Endothelial cell of hepatic sinusoid (primary cell): ENCODE measurements at regions not wholly inside any gene's neighbourhood (a gene's known extent, or its start where the extent isn't known, plus 50 kb on each side); places are given as distances from the start of the nearest gene placed in this dataset.

Experiments used
- in situ Hi-C: cut with HindIII; loops from 2 replicates; pipeline ENCODE4 v1.10.0; 2017; ENCODE audit warnings: low sequenced_read_pairs

DNA sequence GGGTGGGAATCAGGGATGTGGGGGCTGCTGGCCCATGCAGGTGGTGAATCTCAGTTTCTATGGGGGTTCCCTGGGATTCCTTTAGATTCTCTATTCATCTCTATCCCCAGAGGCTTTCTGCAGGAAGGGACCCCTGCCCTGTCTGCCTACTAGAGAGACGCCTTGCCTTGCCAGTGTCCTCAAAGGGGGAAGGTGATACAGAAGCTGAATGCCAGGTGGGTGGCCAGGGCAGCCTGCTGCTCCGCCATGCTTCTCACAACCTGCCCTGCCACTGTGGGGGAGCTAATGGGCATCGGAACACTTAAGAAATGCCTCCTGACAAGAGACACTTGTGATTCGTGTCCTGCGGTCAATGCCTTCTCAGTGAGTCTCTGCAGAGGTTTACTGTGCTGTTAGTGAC, 368.4 kb downstream of the EN1 start:
- in situ Hi-C loops = no loop called here

DNA sequence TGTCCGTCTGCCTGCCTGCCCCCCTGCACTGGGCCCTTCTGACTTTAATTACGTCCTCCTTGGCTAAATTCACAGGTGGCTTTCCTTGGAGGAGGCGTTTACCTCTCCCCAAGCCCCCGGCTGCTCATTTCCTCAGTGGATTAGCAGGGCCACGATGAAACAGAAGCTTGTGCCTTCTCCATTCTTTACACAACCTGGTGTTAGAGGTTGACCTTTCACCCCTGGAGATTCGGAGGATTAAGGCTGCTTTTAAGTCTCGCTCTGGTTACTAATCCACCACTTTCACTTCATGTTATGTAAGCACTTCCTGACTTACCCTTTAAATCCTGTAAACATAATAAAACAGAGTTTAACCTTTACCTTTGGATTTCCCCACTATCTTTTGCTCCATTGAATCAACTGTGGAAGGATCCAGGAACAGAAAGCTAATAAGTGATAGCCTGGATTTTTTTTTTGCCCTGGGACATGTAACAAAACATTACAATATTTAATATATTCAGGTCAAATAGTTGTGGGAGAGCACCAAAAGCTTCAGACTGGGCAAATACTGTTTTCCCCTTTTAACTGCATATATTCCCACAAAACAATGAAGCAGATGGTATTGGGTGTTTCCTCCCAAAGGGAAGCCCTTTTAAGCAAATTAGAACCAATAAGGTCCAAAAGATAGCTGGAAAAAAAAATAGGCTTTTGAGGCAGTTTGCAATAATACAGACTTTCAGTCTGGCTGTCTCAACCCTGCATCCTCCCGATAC, 370.2 kb downstream of the EN1 start:
- in situ Hi-C loops = no loop called here

GRCh38 chr2:118475622-118476205, 371.7 kb downstream of the EN1 start:
- in situ Hi-C loops = no loop called here

- in situ Hi-C loops = no loop called here
Observed at GRCh38 chr2:118474541-118474920, 372.9 kb downstream of the EN1 start.

DNA sequence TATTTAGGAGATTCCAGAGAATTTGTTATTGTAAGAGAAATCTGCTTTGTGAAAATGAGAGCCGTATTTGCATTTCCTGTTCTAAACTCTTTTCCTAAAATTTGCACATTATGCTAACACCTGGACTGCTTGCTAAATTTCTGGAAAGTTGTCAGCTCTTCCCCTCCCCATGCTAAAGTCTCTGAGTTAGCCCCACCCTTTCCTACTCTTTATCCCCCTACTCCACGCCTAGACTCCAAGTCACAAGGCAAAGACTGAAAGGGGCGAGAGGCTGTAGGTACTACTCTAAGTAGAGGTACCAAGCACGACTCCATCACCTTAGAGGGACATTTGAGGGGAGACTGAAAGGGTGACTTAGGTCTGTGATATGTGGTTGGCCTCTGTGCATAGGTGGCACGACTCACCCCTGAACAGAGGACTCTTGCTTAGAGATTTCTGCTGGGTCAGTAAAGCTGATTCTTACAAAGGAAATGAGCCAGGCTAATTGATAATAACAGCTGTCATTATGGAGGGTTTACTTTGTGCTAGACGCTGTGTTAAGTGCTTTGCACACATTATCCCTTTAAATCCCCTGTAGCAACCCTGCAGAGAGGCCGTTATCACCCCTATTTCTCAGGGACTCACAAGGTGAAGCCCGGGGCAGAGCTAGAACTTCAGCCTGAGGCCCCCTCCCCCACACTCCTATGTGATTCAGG, 373.5 kb downstream of the EN1 start:
- in situ Hi-C loops = no loop called here

- in situ Hi-C loops = no loop called here
Observed at GRCh38 chr2:118473241-118473640, 374.2 kb downstream of the EN1 start.

GRCh38 chr2:118470297-118470696, 377.2 kb downstream of the EN1 start:
- in situ Hi-C loops = no loop called here

DNA sequence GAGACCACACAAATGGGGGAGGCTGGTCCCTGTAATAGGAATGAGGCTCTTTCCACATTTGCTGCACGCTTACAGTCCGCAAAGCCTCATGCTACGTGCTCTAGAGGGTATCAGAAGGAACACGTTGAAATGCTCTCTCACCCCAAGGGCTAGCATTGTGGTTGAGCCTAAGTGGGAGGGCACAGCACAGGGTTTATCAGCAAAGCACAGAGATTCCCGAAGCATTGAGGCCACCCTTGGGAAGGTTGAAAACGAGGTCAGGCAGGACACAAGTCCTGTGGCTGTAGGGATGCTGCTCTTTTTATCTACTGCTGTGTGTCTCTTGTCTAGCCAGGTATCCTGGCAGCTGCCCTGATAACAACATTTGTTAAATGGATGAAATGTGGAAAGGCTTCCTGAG, 378.3 kb downstream of the EN1 start:
- in situ Hi-C loops = no loop called here

- in situ Hi-C loops = no loop called here
Observed at GRCh38 chr2:118464546-118465265, 376.4 kb downstream of the INSIG2 start.

DNA sequence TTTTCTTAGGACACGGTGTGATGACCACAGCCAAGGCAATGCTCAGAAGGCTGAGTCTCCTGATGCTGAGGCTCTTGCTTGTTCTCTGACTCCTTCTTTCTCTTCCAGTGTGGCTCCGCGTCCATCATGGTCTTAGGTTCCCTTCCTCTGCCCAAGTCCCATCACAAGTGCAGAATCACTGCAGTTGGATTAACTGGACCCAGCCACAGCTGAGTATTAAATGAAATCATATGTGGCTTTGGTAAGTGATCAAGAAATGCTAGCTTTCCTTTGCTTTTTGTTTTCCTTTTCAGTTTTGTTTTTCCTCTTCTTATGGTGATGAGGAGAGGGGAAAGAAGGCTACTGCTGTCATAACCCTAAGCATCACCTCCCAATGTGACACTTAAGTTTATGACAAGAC, 375.8 kb downstream of the INSIG2 start:
- in situ Hi-C loops = no loop called here

GRCh38 chr2:118460425-118460824, 372.2 kb downstream of the INSIG2 start:
- in situ Hi-C loops = no loop called here

GRCh38 chr2:118459426-118459825, 371.2 kb downstream of the INSIG2 start:
- in situ Hi-C loops = no loop called here

DNA sequence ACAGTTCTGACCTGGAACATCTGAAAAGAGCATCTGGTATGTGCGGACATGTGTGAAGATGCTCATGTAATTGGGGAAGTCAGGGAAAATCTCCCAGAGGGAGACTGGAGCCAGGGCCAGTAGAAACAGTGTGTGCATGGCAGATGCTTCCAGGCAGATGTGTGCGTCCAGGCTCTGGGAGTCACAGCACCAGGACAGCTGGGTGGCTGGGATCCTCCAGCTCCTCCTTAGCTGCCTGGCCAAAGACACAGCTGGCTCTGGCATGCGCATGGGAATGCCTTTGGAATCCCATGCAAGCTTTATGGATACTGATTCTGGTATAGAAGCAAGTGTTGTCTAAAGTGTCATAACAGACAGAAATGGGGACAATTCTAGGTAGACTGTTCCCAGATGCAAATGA, 369.7 kb downstream of the INSIG2 start:
- in situ Hi-C loops = no loop called here

DNA sequence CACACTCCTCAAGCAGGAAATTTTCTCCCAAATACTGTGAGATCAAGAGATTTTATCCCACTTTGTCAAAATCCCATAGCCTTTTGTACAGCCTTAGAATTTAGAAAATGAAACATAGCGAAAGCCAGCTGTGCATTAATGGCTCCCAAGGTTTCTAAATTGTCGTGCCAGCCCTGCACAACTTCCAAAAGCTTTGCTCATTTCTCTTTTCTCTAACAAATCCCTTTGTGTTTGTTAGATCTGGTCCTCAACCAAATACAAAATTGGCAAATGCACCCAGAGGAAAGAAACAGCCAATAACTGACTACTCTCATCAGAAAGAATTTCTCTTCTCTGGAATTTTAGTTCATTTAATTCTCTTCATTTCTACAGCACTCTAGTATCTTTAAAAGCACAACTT, 361.1 kb downstream of the INSIG2 start:
- in situ Hi-C loops = no loop called here

DNA sequence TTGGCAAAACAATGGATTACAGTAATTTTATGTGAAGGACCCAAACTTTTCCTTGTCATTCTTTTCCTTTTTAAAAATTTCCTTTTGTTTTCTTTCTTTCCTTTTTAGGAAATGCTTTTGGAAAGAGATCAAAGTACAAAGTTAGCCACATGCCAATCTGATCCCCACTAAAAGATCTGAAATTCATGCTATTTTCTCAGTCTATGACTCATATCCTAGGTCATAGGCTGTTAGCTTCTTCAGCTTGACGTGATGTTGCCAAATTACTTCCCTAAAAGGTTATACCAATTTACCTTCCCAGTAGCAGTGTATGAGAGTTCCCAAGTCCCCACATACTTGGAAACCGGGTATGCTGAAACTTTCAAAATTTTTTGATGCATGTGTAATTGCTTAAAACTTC, 355.3 kb downstream of the INSIG2 start:
- in situ Hi-C loops = no loop called here

DNA sequence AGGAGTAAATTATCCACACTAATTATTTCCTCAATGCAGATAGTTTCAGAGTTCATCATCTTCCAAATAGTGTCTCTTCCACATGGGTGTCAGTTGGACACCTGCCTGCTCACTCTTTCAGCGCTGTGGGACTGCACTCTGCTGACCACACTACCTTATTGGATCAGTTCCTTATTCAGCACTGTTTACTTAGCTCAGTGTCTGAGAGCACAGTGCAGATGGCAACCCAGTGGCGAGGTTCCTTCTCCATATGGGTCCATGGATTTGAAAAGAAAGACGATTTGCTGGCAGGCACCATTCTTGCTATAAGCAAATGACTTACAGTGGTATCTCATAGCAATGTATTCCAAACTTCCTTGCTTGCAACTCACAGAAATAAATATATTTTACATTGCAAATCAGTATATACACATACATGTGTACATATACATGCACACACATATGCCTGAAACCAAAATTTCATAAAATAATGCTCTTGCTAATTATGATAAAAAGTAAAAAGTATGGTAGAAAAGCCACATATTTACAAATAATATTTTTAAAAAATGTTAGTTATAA, 354.8 kb downstream of the INSIG2 start:
- in situ Hi-C loops = no loop called here

DNA sequence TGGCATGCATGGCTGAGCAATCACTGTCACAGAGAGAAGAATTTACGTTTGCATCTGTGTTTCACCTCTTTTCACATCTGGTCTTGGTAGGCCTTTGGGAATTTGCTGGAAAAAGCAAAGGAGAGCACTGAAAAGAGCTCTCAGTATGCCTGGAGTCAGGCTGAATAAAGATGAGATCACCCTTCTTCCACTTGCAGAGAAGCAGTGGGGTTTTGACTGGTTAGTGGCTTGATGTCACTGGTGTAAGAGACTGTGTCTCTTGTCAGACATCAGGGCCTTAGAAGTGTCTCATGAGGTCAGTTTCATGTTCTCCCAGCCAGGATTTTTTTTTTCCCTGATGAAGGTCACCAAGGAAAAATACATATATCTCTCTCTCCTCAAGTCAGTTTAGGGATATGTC, 353.8 kb downstream of the INSIG2 start:
- in situ Hi-C loops = no loop called here

- in situ Hi-C loops = no loop called here
Observed at GRCh38 chr2:118440404-118441098, 352.3 kb downstream of the INSIG2 start.

DNA sequence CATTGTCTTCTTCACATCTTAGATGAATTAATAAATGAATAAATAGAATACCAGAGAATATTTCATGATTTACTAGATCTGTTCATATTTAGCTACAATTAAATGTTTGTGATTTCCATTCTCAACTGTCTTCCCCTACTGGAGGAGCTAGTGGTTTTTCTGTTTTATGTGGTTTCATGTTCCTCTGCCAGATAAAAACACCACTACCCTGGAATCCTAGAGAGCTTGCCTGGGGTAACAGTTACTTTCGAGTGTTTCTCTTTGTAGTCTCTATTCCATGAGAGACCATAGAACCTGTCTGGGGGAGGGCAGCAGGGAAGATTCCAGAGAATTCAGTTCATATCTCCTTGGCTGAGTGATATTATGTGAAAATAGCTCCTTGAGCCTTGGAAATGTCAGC, 349.2 kb downstream of the INSIG2 start:
- in situ Hi-C loops = no loop called here

GRCh38 chr2:118431997-118432396, 343.7 kb downstream of the INSIG2 start:
- in situ Hi-C loops = no loop called here

GRCh38 chr2:118431586-118431985, 343.3 kb downstream of the INSIG2 start:
- in situ Hi-C loops = no loop called here
